HepG2 (cell line): ENCODE measurements at regions not wholly inside any gene's neighbourhood (a gene's known extent, or its start where the extent isn't known, plus 50 kb on each side); places are given as distances from the start of the nearest gene placed in this dataset.

ENCODE experiments used
- CREB1 ChIP-seq, 2 experiments: fragments of 450-650 bp in 1 of 2; IDR thresholded peaks; 2 replicates each; pipeline ENCODE4 v1.6.1; 2016 to 2017; ENCODE audit warnings: control low read depth in 1 of 2, mild to moderate bottlenecking in 1 of 2, missing compliant biosample characterization in 1 of 2, missing genetic modification characterization in 1 of 2
- KAT2B ChIP-seq: fragments of 150-350 bp; IDR thresholded peaks from 2 replicates; pipeline ENCODE4 v1.6.1; 2014; ENCODE audit warnings: low read depth, low read length, borderline replicate concordance
- NFATC3 ChIP-seq: sonication (generic); formaldehyde crosslinking; IDR thresholded peaks from 2 replicates; pipeline ENCODE4 v1.5.1; 2020; ENCODE audit warnings: mild to moderate bottlenecking, missing genetic modification reagents
- NFYB ChIP-seq: sonication (generic); formaldehyde crosslinking; IDR thresholded peaks from 2 replicates; pipeline ENCODE4 v1.4.0; 2020; ENCODE audit warnings: missing genetic modification reagents
- ZFP82 ChIP-seq: sonication (generic); formaldehyde crosslinking; IDR thresholded peaks from 2 replicates; pipeline ENCODE4 v1.5.1; 2020; ENCODE audit warnings: mild to moderate bottlenecking, missing genetic modification reagents, borderline replicate concordance

- TF ChIP-seq NFYB (CRISPR knock-in tag): no peak
- TF ChIP-seq ZFP82 (CRISPR knock-in tag): no peak
- TF ChIP-seq NFATC3 (CRISPR knock-in tag): no peak
- TF ChIP-seq KAT2B: no peak
- no peak for TF ChIP-seq CREB1 (IDR thresholded peaks at IDR 0.05)
- no peak for TF ChIP-seq CREB1 (CRISPR knock-in tag; IDR thresholded peaks at IDR 0.05)
Measured at GRCh38 chr4:103998756-103999155, 279.0 kb upstream of the TACR3 start.
